Caco-2 (cell line): ENCODE measurements at regions not wholly inside any gene's neighbourhood (a gene's known extent, or its start where the extent isn't known, plus 50 kb on each side); places are given as distances from the start of the nearest gene placed in this dataset.

Source experiments
- BruUV-seq: library from RNA; stranded (reverse); fragments of 400-500 nt; replicated peaks from 2 replicates; lab custom pipeline; 2021; lab: Mats Ljungman, UMichigan
- CTCF ChIA-PET: fragments of 300-600 bp; sonication (Branson Sonifier 250); formaldehyde crosslinking; loops from one replicate; lab custom pipeline; 2022; ENCODE audit warnings: antibody characterized with exemption; lab: Charles Lee
- POLR2A ChIA-PET: fragments of 300-600 bp; sonication (Branson Sonifier 250); formaldehyde crosslinking; loops from one replicate; lab custom pipeline; 2022; ENCODE audit warnings: antibody characterized with exemption; lab: Charles Lee
- DNase-seq, 2 experiments: peaks; one replicate each; pipeline versions ENCODE4 v3.0.0 to v3.0.0-alpha.2; 2020 to 2022
- H3K27me3 ChIP-seq: replicated peaks from 2 replicates; pipeline ENCODE4 v1.6.0; 2011; ENCODE audit warnings: low read length; ENCODE audit not compliant: control insufficient read depth, insufficient read depth
- H3K36me3 ChIP-seq: 2 replicates; pipeline ENCODE4 v1.5.1; 2011; ENCODE audit warnings: low read length; ENCODE audit not compliant: control insufficient read depth, insufficient read depth
- H3K4me1 ChIP-seq: fragments of 250-450 bp; sonication (Bioruptor Pico); 2 replicates; pipeline ENCODE4 v1.5.1; 2020; ENCODE audit warnings: mild to moderate bottlenecking
- H3K4me3 ChIP-seq: 2 replicates; pipeline ENCODE4 v1.5.1; 2011; ENCODE audit warnings: low read depth, mild to moderate bottlenecking, control low read depth, low read length
- H3K9me3 ChIP-seq: fragments of 250-450 bp; sonication (Bioruptor Pico); 2 replicates; pipeline ENCODE4 v1.5.1; 2020; ENCODE audit warnings: mild to moderate bottlenecking, moderate library complexity
- H3K27ac Mint-ChIP-seq: one replicate; pipeline ENCODE4 v1.8.0; 2022; ENCODE audit warnings: mixed read lengths; ENCODE audit not compliant: unreplicated experiment
- H3K27me3 Mint-ChIP-seq: one replicate; pipeline ENCODE4 v1.8.0; 2022; ENCODE audit warnings: mixed read lengths; ENCODE audit not compliant: insufficient read depth, unreplicated experiment
- H3K36me3 Mint-ChIP-seq: one replicate; pipeline ENCODE4 v1.8.0; 2022; ENCODE audit warnings: mild to moderate bottlenecking, mixed read lengths; ENCODE audit not compliant: insufficient read depth, unreplicated experiment
- H3K4me1 Mint-ChIP-seq: one replicate; pipeline ENCODE4 v1.8.0; 2022; ENCODE audit warnings: low read depth, mixed read lengths; ENCODE audit not compliant: unreplicated experiment
- H3K4me3 Mint-ChIP-seq: one replicate; pipeline ENCODE4 v1.8.0; 2022; ENCODE audit warnings: mild to moderate bottlenecking, moderate library complexity, mixed read lengths; ENCODE audit not compliant: unreplicated experiment
- H3K9me3 Mint-ChIP-seq: one replicate; pipeline ENCODE4 v1.8.0; 2022; ENCODE audit warnings: mixed read lengths; ENCODE audit not compliant: unreplicated experiment
- CTCF ChIP-seq, 2 experiments: fragments of 200-600 bp in 1 of 2; IDR thresholded peaks; 1 replicate in 1 of 2; 2 replicates in 1 of 2; pipeline versions ENCODE4 v1.5.1 to v1.8.0; 2011 to 2022; ENCODE audit warnings: antibody characterized with exemption in 1 of 2, control low read depth in 1 of 2, inconsistent platforms in 1 of 2, low read depth in 1 of 2, low read length in 1 of 2, mild to moderate bottlenecking in 1 of 2, moderate library complexity in 1 of 2; ENCODE audit not compliant: insufficient read depth in 1 of 2, severe bottlenecking in 1 of 2, unreplicated experiment in 1 of 2
- intact Hi-C: fragments of 100-400 bp; cut with micrococcal nuclease; formaldehyde crosslinking; loops from one replicate; pipeline ENCODE4 v1.10.0; 2022; ENCODE audit not compliant: unreplicated experiment

GRCh38 chr1:38336961-38337360, 290.4 kb upstream of the POU3F1 start:
- H3K4me1 ChIP-seq, result no peaks in the 10 kb centered on the region
- TF ChIP-seq CTCF (IDR thresholded peaks at IDR 0.05; ENCODE audit: insufficient read depth in 1 of 2, low read depth in 1 of 2, low read length in 1 of 2, severe bottlenecking in 1 of 2, unreplicated experiment in 1 of 2), result no peak
- Mint-ChIP-seq H3K4me1 (no peaks in the 10 kb centered on the region), H3K9me3 (no peaks in the 10 kb centered on the region), H3K4me3 (no peak overlapping the region), H3K36me3 (no peaks in the 10 kb centered on the region), H3K27me3 (peaks cover 29% of the 10 kb centered on the region), H3K27ac (no peak overlapping the region)
- no peak overlapping the region for H3K4me3 ChIP-seq
- H3K36me3 ChIP-seq, result no peaks in the 10 kb centered on the region
- BruUV-seq, result no TSS peak
- POLR2A ChIA-PET, result no interaction called here
- intact Hi-C loops, result no loop called here
- no peaks in the 10 kb centered on the region for H3K9me3 ChIP-seq
- CTCF ChIA-PET, result no interaction called here
- no peaks in the 10 kb centered on the region; the same call in 1 of the 2 replicates for H3K27me3 ChIP-seq
- DNase-seq, result no peak

GRCh38 chr1:38336301-38336923, 289.8 kb upstream of the POU3F1 start:
- no TSS peak for BruUV-seq
- ChIA-PET POLR2A (no interaction called here), CTCF (no interaction called here)
- H3K9me3 ChIP-seq, result no peaks in the 10 kb centered on the region
- H3K9me3 Mint-ChIP-seq, result no peaks in the 10 kb centered on the region
- no peaks in the 10 kb centered on the region; the same call in 1 of the 2 replicates for H3K27me3 ChIP-seq
- no peak overlapping the region for H3K4me3 Mint-ChIP-seq
- no peak for DNase-seq
- no peaks in the 10 kb centered on the region for H3K4me1 ChIP-seq
- no peaks in the 10 kb centered on the region for H3K36me3 Mint-ChIP-seq
- no peak overlapping the region for H3K27ac Mint-ChIP-seq
- H3K36me3 ChIP-seq, result no peaks in the 10 kb centered on the region
- peaks cover 26% of the 10 kb centered on the region for H3K27me3 Mint-ChIP-seq
- TF ChIP-seq CTCF (IDR thresholded peaks at IDR 0.05; ENCODE audit: insufficient read depth in 1 of 2, low read depth in 1 of 2, low read length in 1 of 2, severe bottlenecking in 1 of 2, unreplicated experiment in 1 of 2), result no peak
- intact Hi-C loops, result no loop called here
- no peak overlapping the region for H3K4me3 ChIP-seq
- no peaks in the 10 kb centered on the region for H3K4me1 Mint-ChIP-seq

GRCh38 chr1:38334930-38335592, 288.5 kb upstream of the POU3F1 start:
- Mint-ChIP-seq H3K27ac (no peak overlapping the region), H3K27me3 (peaks cover 19% of the 10 kb centered on the region), H3K36me3 (no peaks in the 10 kb centered on the region), H3K9me3 (no peaks in the 10 kb centered on the region), H3K4me1 (no peaks in the 10 kb centered on the region), H3K4me3 (no peak overlapping the region)
- ChIA-PET CTCF (no interaction called here), POLR2A (no interaction called here)
- no peaks in the 10 kb centered on the region for H3K9me3 ChIP-seq
- no peaks in the 10 kb centered on the region for H3K4me1 ChIP-seq
- no peak for DNase-seq
- BruUV-seq, result no TSS peak
- H3K36me3 ChIP-seq, result no peaks in the 10 kb centered on the region
- H3K27me3 ChIP-seq, result no peaks in the 10 kb centered on the region; the same call in 1 of the 2 replicates
- no peak overlapping the region for H3K4me3 ChIP-seq
- no peak for TF ChIP-seq CTCF (IDR thresholded peaks at IDR 0.05; ENCODE audit: insufficient read depth in 1 of 2, low read depth in 1 of 2, low read length in 1 of 2, severe bottlenecking in 1 of 2, unreplicated experiment in 1 of 2)
- intact Hi-C loops, result no loop called here
